ENCODE measurements at regions not wholly inside any gene's neighbourhood (a gene's known extent, or its start where the extent isn't known, plus 50 kb on each side); places are given as distances from the start of the nearest gene placed in this dataset.

GRCh38 chr12:5348057-5348456 is 83.9 kb upstream of the NTF3 start:
- no peak for TF ChIP-seq POLR2AphosphoS5 (IDR thresholded peaks at IDR 0.05)
- no peak for TF ChIP-seq CTCF (IDR thresholded peaks at IDR 0.05)
- TF ChIP-seq POLR2A (IDR thresholded peaks at IDR 0.05; ENCODE audit: low read depth), result no peak

All from esophagus muscularis mucosa (tissue), 3 donors.